ENCODE measurements at regions not wholly inside any gene's neighbourhood (a gene's known extent, or its start where the extent isn't known, plus 50 kb on each side); places are given as distances from the start of the nearest gene placed in this dataset.
A peak's percentile ranks its signal among the peaks of the same experiment; 100 is the strongest.

GRCh38 chr2:216320852-216321251 is 51.4 kb downstream of the MARCHF4 start:
- no peak for DNase-seq

- peak; percentile 17 for DNase-seq
Measured at GRCh38 chr2:216319771-216320170, 52.5 kb downstream of the MARCHF4 start.

- no peak for DNase-seq
Measured at GRCh38 chr2:216318521-216318874, 53.8 kb downstream of the MARCHF4 start.

GRCh38 chr2:216317831-216318520 is 54.3 kb downstream of the MARCHF4 start:
- peak; percentile 40 for DNase-seq

- DNase-seq: peak; percentile 32
Measured at GRCh38 chr2:216316743-216317142, 55.5 kb downstream of the MARCHF4 start.

GRCh38 chr2:216315802-216316603 is 56.3 kb downstream of the MARCHF4 start:
- DNase-seq: peak; percentile 84

- DNase-seq: no peak
Measured at GRCh38 chr2:216312441-216312840, 59.8 kb downstream of the MARCHF4 start.

GRCh38 chr2:216308576-216308975 is 63.7 kb downstream of the MARCHF4 start:
- peak; percentile 56 for DNase-seq

GRCh38 chr2:216307496-216307895 is 64.8 kb downstream of the MARCHF4 start:
- DNase-seq: no peak

GRCh38 chr2:216306868-216307267 is 65.4 kb downstream of the MARCHF4 start:
- DNase-seq: no peak

GRCh38 chr2:216305574-216305973 is 66.7 kb downstream of the MARCHF4 start:
- no peak for DNase-seq

GRCh38 chr2:216302981-216303676 is 69.2 kb downstream of the MARCHF4 start:
- no peak for DNase-seq

- DNase-seq: no peak
Measured at GRCh38 chr2:216300906-216301305, 71.4 kb downstream of the MARCHF4 start.

GRCh38 chr2:216299588-216299987 is 72.7 kb downstream of the MARCHF4 start:
- DNase-seq: no peak

GRCh38 chr2:216298719-216299495 is 73.4 kb downstream of the MARCHF4 start:
- DNase-seq: no peak

- no peak for DNase-seq
Measured at GRCh38 chr2:216296856-216297255, 75.4 kb downstream of the MARCHF4 start.

GRCh38 chr2:216294305-216294704 is 78.0 kb downstream of the MARCHF4 start:
- DNase-seq: no peak

- DNase-seq: no peak
Measured at GRCh38 chr2:216293883-216294282, 78.4 kb downstream of the MARCHF4 start.

- peak; percentile 47 for DNase-seq
Measured at GRCh38 chr2:216292886-216293301, 79.4 kb downstream of the MARCHF4 start.

- DNase-seq: no peak
Measured at GRCh38 chr2:216292475-216292874, 79.8 kb downstream of the MARCHF4 start.

- no peak for DNase-seq
Measured at GRCh38 chr2:216289470-216289869, 82.8 kb downstream of the MARCHF4 start.

- no peak for DNase-seq
Measured at GRCh38 chr2:216287251-216287650, 85.0 kb downstream of the MARCHF4 start.
